Gastroesophageal sphincter (tissue), 3 donors: ENCODE measurements at regions not wholly inside any gene's neighbourhood (a gene's known extent, or its start where the extent isn't known, plus 50 kb on each side); places are given as distances from the start of the nearest gene placed in this dataset.

Experiments
- CTCF ChIP-seq, 4 experiments: fragments of 200-600 bp in 2 of 4; fragments of 450-650 bp in 2 of 4; sonication (generic) in 1 of 4; IDR thresholded peaks; one replicate each; pipeline ENCODE4 v1.5.1; 2017 to 2019; ENCODE audit warnings: antibody characterized with exemption in 4 of 4, mild to moderate bottlenecking in 2 of 4, moderate library complexity in 2 of 4
- EP300 ChIP-seq: sonication (generic); formaldehyde crosslinking; IDR thresholded peaks from one replicate; pipeline ENCODE4 v1.6.1; 2017; ENCODE audit warnings: antibody characterized with exemption, mild to moderate bottlenecking

- no peak for TF ChIP-seq EP300
- TF ChIP-seq CTCF (IDR thresholded peaks at IDR 0.05): no peak
Observed at GRCh38 chr14:86790408-86791364, 1202.3 kb downstream of the GALC start.
